ENCODE measurements at regions not wholly inside any gene's neighbourhood (a gene's known extent, or its start where the extent isn't known, plus 50 kb on each side); places are given as distances from the start of the nearest gene placed in this dataset.

DNA sequence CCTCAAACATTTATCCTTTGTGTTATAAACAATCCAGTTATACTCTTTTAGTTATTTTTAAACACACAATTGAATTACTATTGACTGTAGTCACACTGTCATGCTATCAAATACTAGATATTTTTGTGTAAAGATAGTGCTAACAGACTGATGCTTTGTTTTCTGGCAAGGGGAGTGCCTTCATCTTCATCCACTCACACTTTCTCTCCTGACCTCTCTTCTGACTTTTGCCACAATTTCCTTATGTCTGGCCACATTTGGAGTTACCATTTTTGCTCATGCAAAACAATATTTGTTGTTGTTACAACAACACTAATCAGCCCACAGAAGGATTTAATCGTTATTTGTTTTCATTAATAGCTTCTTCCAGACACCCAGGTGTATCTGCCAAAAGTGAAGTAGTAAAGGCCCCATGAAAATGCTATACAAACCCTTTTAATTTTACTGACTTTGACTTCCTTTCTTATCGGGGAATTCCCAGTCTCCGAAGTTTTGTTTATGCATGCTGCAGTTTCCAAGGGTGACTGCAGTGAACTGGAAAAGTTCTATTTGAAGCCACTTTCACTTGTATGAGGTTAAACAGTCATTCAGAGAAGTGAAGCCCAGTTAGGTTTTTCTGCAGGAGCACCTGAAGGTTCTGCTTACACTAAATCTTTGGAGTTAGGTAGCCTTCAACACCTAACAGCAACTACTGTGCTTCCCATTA, 66.1 kb upstream of the FRY start:
- Histone ChIP-seq H3K27me3 (ENCODE audit: control insufficient read depth, extremely low read depth, insufficient read depth, low read length) (no peaks in the 10 kb centered on the region), H3K9me3 (ENCODE audit: control insufficient read depth, low read depth, low read length) (no peaks in the 10 kb centered on the region), H3K36me3 (ENCODE audit: control insufficient read depth in 2 of 2, extremely low read depth in 1 of 2, insufficient read depth in 2 of 2, low read length in 2 of 2) (no peaks in the 10 kb centered on the region), H3K4me3 (ENCODE audit: control insufficient read depth in 2 of 3, extremely low read depth in 1 of 3, insufficient read depth in 2 of 3, low read depth in 1 of 3, low read length in 3 of 3) (no peak overlapping the region), H3K4me2 (ENCODE audit: control insufficient read depth, extremely low read depth, insufficient read depth, low read depth, low read length) (no peak overlapping the region), H3K9ac (ENCODE audit: control insufficient read depth, extremely low read depth, insufficient read depth, low read length) (no peak overlapping the region), H4K20me1 (ENCODE audit: control insufficient read depth, extremely low read depth, insufficient read depth, low read length) (no peaks in the 10 kb centered on the region), H3K27ac (ENCODE audit: control insufficient read depth, insufficient read depth, low read length) (no peak overlapping the region), H3K4me1 (ENCODE audit: control insufficient read depth, extremely low read depth, insufficient read depth, low read length) (peaks cover 4% of the 10 kb centered on the region), H3K79me2 (ENCODE audit: control insufficient read depth, insufficient read depth, low read length) (no peaks in the 10 kb centered on the region), H2AFZ (ENCODE audit: control insufficient read depth, low read length) (peak overlapping the region; percentile 49), H3K9me1 (ENCODE audit: control insufficient read depth, extremely low read depth, insufficient read depth, low read length) (no peaks in the 10 kb centered on the region)
- TF ChIP-seq EZH2 (IDR thresholded peaks at IDR 0.05; ENCODE audit: low read length) = no peak
- no peak for TF ChIP-seq CTCF (optimal IDR thresholded peaks at IDR 0.05 in 1 of 3, IDR thresholded peaks at IDR 0.05 in 1 of 3, conservative IDR thresholded peaks at IDR 0.05 in 1 of 3; ENCODE audit: extremely low read depth in 1 of 3, insufficient read depth in 2 of 3, low read length in 3 of 3)
- no peak for FAIRE-seq
- DNase-seq (ENCODE audit: low read depth, low spot score) = no peak
- dilution Hi-C loops (cut with MboI; ENCODE audit: extremely low pct_ligation_motif_present, low sequenced_read_pairs) = no loop called here

GRCh38 chr13:31967155-31967554, 64.4 kb upstream of the FRY start:
- Histone ChIP-seq H3K27me3 (ENCODE audit: control insufficient read depth, extremely low read depth, insufficient read depth, low read length) (no peaks in the 10 kb centered on the region), H3K27ac (ENCODE audit: control insufficient read depth, insufficient read depth, low read length) (no peak overlapping the region), H3K9me1 (ENCODE audit: control insufficient read depth, extremely low read depth, insufficient read depth, low read length) (no peaks in the 10 kb centered on the region), H3K4me1 (ENCODE audit: control insufficient read depth, extremely low read depth, insufficient read depth, low read length) (peaks cover 11% of the 10 kb centered on the region), H3K9me3 (ENCODE audit: control insufficient read depth, low read depth, low read length) (no peaks in the 10 kb centered on the region), H3K4me2 (ENCODE audit: control insufficient read depth, extremely low read depth, insufficient read depth, low read depth, low read length) (no peak overlapping the region), H3K36me3 (ENCODE audit: control insufficient read depth in 2 of 2, extremely low read depth in 1 of 2, insufficient read depth in 2 of 2, low read length in 2 of 2) (no peaks in the 10 kb centered on the region), H3K79me2 (ENCODE audit: control insufficient read depth, insufficient read depth, low read length) (no peaks in the 10 kb centered on the region), H3K9ac (ENCODE audit: control insufficient read depth, extremely low read depth, insufficient read depth, low read length) (no peak overlapping the region), H4K20me1 (ENCODE audit: control insufficient read depth, extremely low read depth, insufficient read depth, low read length) (no peaks in the 10 kb centered on the region), H2AFZ (ENCODE audit: control insufficient read depth, low read length) (no peak overlapping the region), H3K4me3 (ENCODE audit: control insufficient read depth in 2 of 3, extremely low read depth in 1 of 3, insufficient read depth in 2 of 3, low read depth in 1 of 3, low read length in 3 of 3) (no peak overlapping the region)
- DNase-seq (ENCODE audit: low read depth, low spot score) (no peak), FAIRE-seq (no peak)
- dilution Hi-C loops (cut with MboI; ENCODE audit: extremely low pct_ligation_motif_present, low sequenced_read_pairs) = no loop called here
- TF ChIP-seq EZH2 (IDR thresholded peaks at IDR 0.05; ENCODE audit: low read length) (no peak), CTCF (optimal IDR thresholded peaks at IDR 0.05 in 1 of 3, IDR thresholded peaks at IDR 0.05 in 1 of 3, conservative IDR thresholded peaks at IDR 0.05 in 1 of 3; ENCODE audit: extremely low read depth in 1 of 3, insufficient read depth in 2 of 3, low read length in 3 of 3) (no peak)
